Activated B cell treated with CpG ODN at 0.5 μM for 24 hours (primary cell): ENCODE measurements at regions not wholly inside any gene's neighbourhood (a gene's known extent, or its start where the extent isn't known, plus 50 kb on each side); places are given as distances from the start of the nearest gene placed in this dataset.

ENCODE experiments used
- ATAC-seq: fragments of 200-7000 bp; cut with Tn5 transposase; one replicate; pipeline ENCODE4 v1.10.0; 2021; ENCODE audit warnings: low read depth, mild to moderate bottlenecking, moderate library complexity
- CTCF ChIA-PET: fragments of 350-600 bp; sonication (Branson Sonifier 250); formaldehyde crosslinking; loops from one replicate; lab custom pipeline; 2021; ENCODE audit warnings: antibody characterized with exemption; lab: Charles Lee
- POLR2A ChIA-PET: fragments of 350-600 bp; sonication (Branson Sonifier 250); formaldehyde crosslinking; loops from one replicate; lab custom pipeline; 2021; ENCODE audit warnings: antibody characterized with exemption; lab: Charles Lee
- DNase-seq: peaks from one replicate; pipeline ENCODE4 v3.0.0; 2022
- H3K27ac Mint-ChIP-seq: one replicate; pipeline ENCODE4 v1.8.0; 2020; ENCODE audit warnings: mixed read lengths
- H3K27me3 Mint-ChIP-seq: one replicate; pipeline ENCODE4 v1.8.0; 2021; ENCODE audit warnings: mixed read lengths
- H3K36me3 Mint-ChIP-seq: one replicate; pipeline ENCODE4 v1.8.0; 2021; ENCODE audit warnings: low read depth, mixed read lengths
- H3K4me1 Mint-ChIP-seq: one replicate; pipeline ENCODE4 v1.8.0; 2021; ENCODE audit warnings: mixed read lengths
- H3K4me3 Mint-ChIP-seq: one replicate; pipeline ENCODE4 v1.8.0; 2020; ENCODE audit warnings: mild to moderate bottlenecking, mixed read lengths
- H3K9me3 Mint-ChIP-seq: one replicate; pipeline ENCODE4 v1.8.0; 2020; ENCODE audit warnings: mixed read lengths
- intact Hi-C: fragments of 100-400 bp; cut with micrococcal nuclease; formaldehyde crosslinking; loops from one replicate; pipeline ENCODE4 v1.15.1; 2024
- TF ChIP-seq, protein P1 (sequence below): fragments of 200-600 bp; IDR thresholded peaks from one replicate; pipeline ENCODE4 v1.8.0; 2022; ENCODE audit warnings: antibody characterized with exemption, mild to moderate bottlenecking

- Mint-ChIP-seq H3K9me3 (peaks cover 5% of the 10 kb centered on the region), H3K36me3 (no peaks in the 10 kb centered on the region), H3K4me1 (peaks cover 6% of the 10 kb centered on the region), H3K4me3 (no peak overlapping the region), H3K27ac (no peak overlapping the region), H3K27me3 (no peaks in the 10 kb centered on the region)
- ChIA-PET CTCF (no interaction called here), POLR2A (no interaction called here)
- TF ChIP-seq, protein P1, sequence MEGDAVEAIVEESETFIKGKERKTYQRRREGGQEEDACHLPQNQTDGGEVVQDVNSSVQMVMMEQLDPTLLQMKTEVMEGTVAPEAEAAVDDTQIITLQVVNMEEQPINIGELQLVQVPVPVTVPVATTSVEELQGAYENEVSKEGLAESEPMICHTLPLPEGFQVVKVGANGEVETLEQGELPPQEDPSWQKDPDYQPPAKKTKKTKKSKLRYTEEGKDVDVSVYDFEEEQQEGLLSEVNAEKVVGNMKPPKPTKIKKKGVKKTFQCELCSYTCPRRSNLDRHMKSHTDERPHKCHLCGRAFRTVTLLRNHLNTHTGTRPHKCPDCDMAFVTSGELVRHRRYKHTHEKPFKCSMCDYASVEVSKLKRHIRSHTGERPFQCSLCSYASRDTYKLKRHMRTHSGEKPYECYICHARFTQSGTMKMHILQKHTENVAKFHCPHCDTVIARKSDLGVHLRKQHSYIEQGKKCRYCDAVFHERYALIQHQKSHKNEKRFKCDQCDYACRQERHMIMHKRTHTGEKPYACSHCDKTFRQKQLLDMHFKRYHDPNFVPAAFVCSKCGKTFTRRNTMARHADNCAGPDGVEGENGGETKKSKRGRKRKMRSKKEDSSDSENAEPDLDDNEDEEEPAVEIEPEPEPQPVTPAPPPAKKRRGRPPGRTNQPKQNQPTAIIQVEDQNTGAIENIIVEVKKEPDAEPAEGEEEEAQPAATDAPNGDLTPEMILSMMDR, result no peak
- no peak for ATAC-seq
- intact Hi-C loops, result no loop called here
- no peak for DNase-seq
Measured at GRCh38 chr15:47461652-47462141, 255.6 kb upstream of the SEMA6D start.

GRCh38 chr15:47466357-47466756 lies 250.9 kb upstream of the SEMA6D start:
- POLR2A ChIA-PET, result no interaction called here
- H3K27ac Mint-ChIP-seq, result no peak overlapping the region
- TF ChIP-seq, protein P1, result no peak
- no peaks in the 10 kb centered on the region for H3K4me1 Mint-ChIP-seq
- H3K4me3 Mint-ChIP-seq, result no peak overlapping the region
- DNase-seq (no peak), ATAC-seq (no peak)
- H3K36me3 Mint-ChIP-seq, result no peaks in the 10 kb centered on the region
- intact Hi-C loops, result no loop called here
- no peaks in the 10 kb centered on the region for H3K27me3 Mint-ChIP-seq
- H3K9me3 Mint-ChIP-seq, result no peaks in the 10 kb centered on the region
- CTCF ChIA-PET, result no interaction called here

DNA sequence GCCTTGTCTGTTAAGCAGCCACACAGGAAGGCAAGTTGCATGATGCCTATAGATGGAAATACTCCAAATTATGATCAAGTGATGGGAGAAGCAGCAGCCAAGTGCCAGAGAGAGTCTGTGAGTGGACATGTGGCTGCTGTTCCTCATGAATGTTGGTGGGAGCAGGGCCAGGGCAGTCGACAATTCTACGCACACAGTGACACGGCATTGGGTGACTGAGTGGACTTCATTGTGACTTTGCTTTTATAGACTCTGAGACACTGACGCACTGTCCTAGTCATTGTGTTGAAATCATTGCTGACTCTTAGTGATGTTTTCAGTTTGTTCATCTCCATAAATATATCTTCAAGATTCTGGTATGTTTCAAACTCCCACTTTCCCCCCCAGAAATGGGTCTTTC lies 246.3 kb upstream of the SEMA6D start:
- no peak for DNase-seq
- peaks cover 4% of the 10 kb centered on the region for H3K9me3 Mint-ChIP-seq
- H3K36me3 Mint-ChIP-seq, result no peaks in the 10 kb centered on the region
- H3K27me3 Mint-ChIP-seq, result no peaks in the 10 kb centered on the region
- POLR2A ChIA-PET, result no interaction called here
- H3K4me1 Mint-ChIP-seq, result no peaks in the 10 kb centered on the region
- TF ChIP-seq, protein P1, result no peak
- CTCF ChIA-PET, result interaction anchor here (1.9 kb wide), 1 partner anchor 517 kb away, joined by 6 read pairs; no protein-coding TSS in a partner anchor
- no peak for ATAC-seq
- intact Hi-C loops, result loop anchor here (5.0 kb wide), 1 partner anchor 881 kb away; no protein-coding TSS in a partner anchor
- no peak overlapping the region for H3K4me3 Mint-ChIP-seq
- no peak overlapping the region for H3K27ac Mint-ChIP-seq

DNA sequence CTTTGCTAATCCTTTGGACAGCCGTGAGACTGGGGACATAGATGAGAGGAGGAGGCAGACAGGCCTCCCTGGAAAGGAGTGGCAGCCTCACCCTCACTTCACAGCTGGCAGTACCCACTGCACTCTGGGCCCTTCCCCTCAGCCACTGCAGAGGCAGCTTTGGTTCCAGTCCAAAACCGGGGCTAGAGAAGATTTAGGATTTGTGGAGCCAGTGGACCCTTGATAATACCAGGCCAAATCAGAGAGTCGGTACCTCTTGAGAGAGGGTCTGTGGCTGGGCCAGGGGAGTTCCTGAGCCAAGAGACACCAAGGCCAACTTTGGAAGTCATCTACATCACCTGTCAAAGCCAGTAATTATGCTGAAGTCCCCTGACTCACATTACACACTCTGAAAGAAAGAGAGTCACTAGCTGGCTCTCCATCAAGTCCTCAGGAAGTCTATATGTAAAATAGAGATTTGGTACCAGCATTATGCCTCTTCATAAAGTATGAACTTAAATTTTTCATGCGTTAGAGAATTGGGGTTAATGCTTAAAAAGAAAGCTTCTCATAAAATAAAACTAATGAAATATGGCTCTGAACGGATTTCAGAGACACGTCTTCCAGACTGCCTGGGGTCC lies 244.1 kb upstream of the SEMA6D start:
- no peaks in the 10 kb centered on the region for H3K27me3 Mint-ChIP-seq
- CTCF ChIA-PET, result interaction anchor here (1.9 kb wide), 1 partner anchor 515 kb away, joined by 6 read pairs; no protein-coding TSS in a partner anchor

GRCh38 chr15:47473832-47474231 lies 243.5 kb upstream of the SEMA6D start:
- DNase-seq, result no peak
- POLR2A ChIA-PET, result no interaction called here
- no peak for ATAC-seq
- TF ChIP-seq, protein P1, result no peak
- Mint-ChIP-seq H3K4me3 (no peak overlapping the region), H3K4me1 (no peaks in the 10 kb centered on the region), H3K27me3 (no peaks in the 10 kb centered on the region), H3K9me3 (peaks cover 4% of the 10 kb centered on the region), H3K27ac (no peak overlapping the region), H3K36me3 (no peaks in the 10 kb centered on the region)
- intact Hi-C loops, result loop anchor here (5.0 kb wide), 1 partner anchor 878 kb away; no protein-coding TSS in a partner anchor
- CTCF ChIA-PET, result no interaction called here

More for the DNA sequence above, 244.1 kb upstream of the SEMA6D start:
- no peak for DNase-seq
- H3K4me1 Mint-ChIP-seq, result no peaks in the 10 kb centered on the region
- H3K9me3 Mint-ChIP-seq, result peaks cover 4% of the 10 kb centered on the region
- H3K27ac Mint-ChIP-seq, result no peak overlapping the region
- POLR2A ChIA-PET, result no interaction called here
- intact Hi-C loops, result loop anchor here (5.0 kb wide), 1 partner anchor 879 kb away; no protein-coding TSS in a partner anchor
- no peak for ATAC-seq
- H3K36me3 Mint-ChIP-seq, result no peaks in the 10 kb centered on the region
- no peak overlapping the region for H3K4me3 Mint-ChIP-seq
- TF ChIP-seq, protein P1, result no peak
